Transverse colon (tissue), 4 donors: ENCODE measurements at regions not wholly inside any gene's neighbourhood (a gene's known extent, or its start where the extent isn't known, plus 50 kb on each side); places are given as distances from the start of the nearest gene placed in this dataset.

Experiments
- CTCF ChIP-seq, 5 experiments: fragments of 200-600 bp in 3 of 5; fragments of 450-650 bp in 2 of 5; sonication (generic) in 3 of 5; IDR thresholded peaks; 1 replicate in 2 of 5; 2 replicates in 3 of 5; pipeline ENCODE4 v1.5.1; 2016 to 2017; ENCODE audit warnings: antibody characterized with exemption in 5 of 5, inconsistent platforms in 3 of 5, mild to moderate bottlenecking in 2 of 5, moderate library complexity in 1 of 5
- EP300 ChIP-seq: sonication (generic); formaldehyde crosslinking; IDR thresholded peaks from one replicate; pipeline ENCODE4 v1.6.1; 2017; ENCODE audit warnings: antibody characterized with exemption, low read depth
- POLR2A ChIP-seq: fragments of 450-650 bp; IDR thresholded peaks from one replicate; pipeline ENCODE4 v1.6.1; 2016; ENCODE audit warnings: antibody characterized with exemption, mild to moderate bottlenecking, moderate library complexity
- POLR2AphosphoS5 ChIP-seq, 3 donors: sonication (generic); formaldehyde crosslinking; IDR thresholded peaks; one replicate each; pipeline ENCODE4 v1.6.1; 2016; ENCODE audit warnings: antibody characterized with exemption in 3 of 3

GRCh38 chr1:191729742-191730141 lies 428.5 kb upstream of the RGS18 start:
- TF ChIP-seq POLR2A (no peak), CTCF (IDR thresholded peaks at IDR 0.05) (no peak), POLR2AphosphoS5 (IDR thresholded peaks at IDR 0.05) (no peak), EP300 (no peak)
